ENCODE measurements at regions not wholly inside any gene's neighbourhood (a gene's known extent, or its start where the extent isn't known, plus 50 kb on each side); places are given as distances from the start of the nearest gene placed in this dataset.

DNA sequence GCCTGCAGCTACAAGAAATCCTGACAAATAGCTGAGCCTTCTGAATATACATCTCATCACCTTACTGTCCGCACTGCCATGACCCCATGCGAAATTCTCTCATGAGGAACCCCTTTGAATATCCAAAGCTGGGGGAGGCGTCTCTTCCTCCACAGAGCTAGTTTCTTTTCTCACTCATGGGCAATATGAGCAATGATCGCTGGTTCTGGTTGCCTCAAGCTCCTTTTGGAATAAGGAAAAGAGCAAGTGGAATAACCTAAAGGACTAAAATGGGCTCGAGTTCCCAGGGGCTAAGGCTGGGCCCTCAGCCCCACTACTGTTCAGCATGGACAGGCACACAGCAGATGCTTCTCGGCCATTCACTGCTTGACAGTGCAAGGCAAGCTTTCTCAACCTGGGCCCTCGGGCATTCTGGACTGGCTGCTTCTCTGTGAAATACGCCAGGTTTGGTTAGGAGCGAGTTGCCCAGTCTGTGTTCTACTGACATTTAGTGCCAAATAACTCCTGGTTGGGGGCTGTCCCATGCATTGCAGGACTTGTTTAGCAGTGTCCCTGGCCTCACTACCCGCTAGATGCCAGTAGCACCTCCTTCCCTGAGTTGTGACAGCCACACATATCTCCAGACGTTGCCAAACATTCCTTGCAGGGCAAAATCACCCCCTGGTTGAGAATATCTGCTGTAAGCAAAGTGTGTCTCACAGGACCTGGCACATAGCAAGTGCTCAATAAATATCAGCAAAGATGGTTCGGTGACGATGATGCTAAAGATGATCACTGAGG, 156.8 kb downstream of the CEBPB start:
- no peak for TF ChIP-seq EZH2 (IDR thresholded peaks at IDR 0.05; ENCODE audit: low read length)
- TF ChIP-seq, protein P1, sequence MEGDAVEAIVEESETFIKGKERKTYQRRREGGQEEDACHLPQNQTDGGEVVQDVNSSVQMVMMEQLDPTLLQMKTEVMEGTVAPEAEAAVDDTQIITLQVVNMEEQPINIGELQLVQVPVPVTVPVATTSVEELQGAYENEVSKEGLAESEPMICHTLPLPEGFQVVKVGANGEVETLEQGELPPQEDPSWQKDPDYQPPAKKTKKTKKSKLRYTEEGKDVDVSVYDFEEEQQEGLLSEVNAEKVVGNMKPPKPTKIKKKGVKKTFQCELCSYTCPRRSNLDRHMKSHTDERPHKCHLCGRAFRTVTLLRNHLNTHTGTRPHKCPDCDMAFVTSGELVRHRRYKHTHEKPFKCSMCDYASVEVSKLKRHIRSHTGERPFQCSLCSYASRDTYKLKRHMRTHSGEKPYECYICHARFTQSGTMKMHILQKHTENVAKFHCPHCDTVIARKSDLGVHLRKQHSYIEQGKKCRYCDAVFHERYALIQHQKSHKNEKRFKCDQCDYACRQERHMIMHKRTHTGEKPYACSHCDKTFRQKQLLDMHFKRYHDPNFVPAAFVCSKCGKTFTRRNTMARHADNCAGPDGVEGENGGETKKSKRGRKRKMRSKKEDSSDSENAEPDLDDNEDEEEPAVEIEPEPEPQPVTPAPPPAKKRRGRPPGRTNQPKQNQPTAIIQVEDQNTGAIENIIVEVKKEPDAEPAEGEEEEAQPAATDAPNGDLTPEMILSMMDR (optimal IDR thresholded peaks at IDR 0.05 in 1 of 3, IDR thresholded peaks at IDR 0.05 in 1 of 3, conservative IDR thresholded peaks at IDR 0.05 in 1 of 3; ENCODE audit: extremely low read depth in 1 of 3, insufficient read depth in 2 of 3, low read length in 3 of 3): peak in 1 of 3 experiments; percentile 7

Measured in keratinocyte (primary cell).